ENCODE measurements at regions not wholly inside any gene's neighbourhood (a gene's known extent, or its start where the extent isn't known, plus 50 kb on each side); places are given as distances from the start of the nearest gene placed in this dataset.

GRCh38 chr14:85142982-85143381 is 387.0 kb upstream of the FLRT2 start:
- H2AFZ ChIP-seq, result no peak overlapping the region
- H3K4me3 ChIP-seq, result no peak overlapping the region
- H3K9me2 ChIP-seq (replicated peaks; ENCODE audit: insufficient read depth), result no peaks in the 10 kb centered on the region
- no peak overlapping the region for H3K4me2 ChIP-seq
- H3K4me1 ChIP-seq (ENCODE audit: insufficient read depth), result no peaks in the 10 kb centered on the region
- H3K27ac ChIP-seq, result no peak overlapping the region
- H3K36me3 ChIP-seq (replicated peaks; ENCODE audit: insufficient read depth, low read depth), result no peaks in the 10 kb centered on the region
- no peak for DNase-seq (ENCODE audit: low spot score)
- H3K79me2 ChIP-seq, result no peaks in the 10 kb centered on the region
- no peaks in the 10 kb centered on the region for H3K9me3 ChIP-seq (ENCODE audit: low read depth)
- TF ChIP-seq EZH2phosphoT487 (IDR thresholded peaks at IDR 0.05; ENCODE audit: low read depth, severe bottlenecking, unreplicated experiment), result no peak
- 65% methylated on average over 1 of the region's 1 CpG for WGBS (ENCODE audit: low lambda C conversion rate, missing lambda C conversion rate)
- H4K20me1 ChIP-seq (ENCODE audit: insufficient read depth, poor library complexity, severe bottlenecking), result no peaks in the 10 kb centered on the region
- no peaks in the 10 kb centered on the region for H3K27me3 ChIP-seq

GRCh38 chr14:85146779-85147178 is 383.2 kb upstream of the FLRT2 start:
- no peak for DNase-seq (ENCODE audit: low spot score)
- Histone ChIP-seq H3K27me3 (no peaks in the 10 kb centered on the region), H3K4me2 (no peak overlapping the region)

GRCh38 chr14:85150166-85150565 is 379.8 kb upstream of the FLRT2 start:
- no peaks in the 10 kb centered on the region for H3K9me3 ChIP-seq (ENCODE audit: low read depth)
- H3K9me2 ChIP-seq (replicated peaks; ENCODE audit: insufficient read depth), result no peaks in the 10 kb centered on the region
- no peak overlapping the region for H3K4me2 ChIP-seq
- no peak overlapping the region for H3K4me3 ChIP-seq
- no peak overlapping the region for H3K27ac ChIP-seq
- WGBS (ENCODE audit: low lambda C conversion rate, missing lambda C conversion rate), result 42% methylated on average over 4 of the region's 4 CpGs
- no peak for DNase-seq (ENCODE audit: low spot score)
- TF ChIP-seq CTCF (IDR thresholded peaks at IDR 0.05; ENCODE audit: poor library complexity) (no peak), EZH2 (IDR thresholded peaks at IDR 0.05; ENCODE audit: borderline replicate concordance) (no peak), EZH2phosphoT487 (IDR thresholded peaks at IDR 0.05; ENCODE audit: low read depth, severe bottlenecking, unreplicated experiment) (no peak)
- H3K27me3 ChIP-seq, result no peaks in the 10 kb centered on the region
- H2AFZ ChIP-seq, result no peak overlapping the region
- H3K36me3 ChIP-seq (replicated peaks; ENCODE audit: insufficient read depth, low read depth), result no peaks in the 10 kb centered on the region
- H3K79me2 ChIP-seq, result no peaks in the 10 kb centered on the region
- H4K20me1 ChIP-seq (ENCODE audit: insufficient read depth, poor library complexity, severe bottlenecking), result no peaks in the 10 kb centered on the region
- H3K4me1 ChIP-seq (ENCODE audit: insufficient read depth), result peaks cover 5% of the 10 kb centered on the region

More at GRCh38 chr14:85146779-85147178, 383.2 kb upstream of the FLRT2 start:
- Histone ChIP-seq H3K36me3 (replicated peaks; ENCODE audit: insufficient read depth, low read depth) (no peaks in the 10 kb centered on the region), H3K79me2 (no peaks in the 10 kb centered on the region), H3K9me2 (replicated peaks; ENCODE audit: insufficient read depth) (no peaks in the 10 kb centered on the region), H2AFZ (no peak overlapping the region), H3K4me3 (no peak overlapping the region), H3K9me3 (ENCODE audit: low read depth) (no peaks in the 10 kb centered on the region), H3K27ac (no peak overlapping the region), H4K20me1 (ENCODE audit: insufficient read depth, poor library complexity, severe bottlenecking) (no peaks in the 10 kb centered on the region), H3K4me1 (ENCODE audit: insufficient read depth) (peaks cover 5% of the 10 kb centered on the region)
- WGBS (ENCODE audit: low lambda C conversion rate, missing lambda C conversion rate), result 77% methylated on average over 3 of the region's 3 CpGs
- no peak for TF ChIP-seq EZH2 (IDR thresholded peaks at IDR 0.05; ENCODE audit: borderline replicate concordance)
- TF ChIP-seq EZH2phosphoT487 (IDR thresholded peaks at IDR 0.05; ENCODE audit: low read depth, severe bottlenecking, unreplicated experiment), result no peak
- TF ChIP-seq CTCF (IDR thresholded peaks at IDR 0.05; ENCODE audit: poor library complexity), result no peak

GRCh38 chr14:85154714-85155113 is 375.2 kb upstream of the FLRT2 start:
- Histone ChIP-seq H3K36me3 (replicated peaks; ENCODE audit: insufficient read depth, low read depth) (no peaks in the 10 kb centered on the region), H3K4me1 (ENCODE audit: insufficient read depth) (no peaks in the 10 kb centered on the region), H3K4me2 (no peak overlapping the region), H3K4me3 (no peak overlapping the region), H3K79me2 (no peaks in the 10 kb centered on the region), H3K9me2 (replicated peaks; ENCODE audit: insufficient read depth) (no peaks in the 10 kb centered on the region), H2AFZ (no peak overlapping the region), H3K9me3 (ENCODE audit: low read depth) (no peaks in the 10 kb centered on the region), H3K27ac (no peak overlapping the region), H3K27me3 (no peaks in the 10 kb centered on the region), H4K20me1 (ENCODE audit: insufficient read depth, poor library complexity, severe bottlenecking) (no peaks in the 10 kb centered on the region)
- 96% methylated on average over 3 of the region's 3 CpGs for WGBS (ENCODE audit: low lambda C conversion rate, missing lambda C conversion rate)
- TF ChIP-seq EZH2phosphoT487 (IDR thresholded peaks at IDR 0.05; ENCODE audit: low read depth, severe bottlenecking, unreplicated experiment) (no peak), EZH2 (IDR thresholded peaks at IDR 0.05; ENCODE audit: borderline replicate concordance) (no peak), CTCF (IDR thresholded peaks at IDR 0.05; ENCODE audit: poor library complexity) (no peak)
- no peak for DNase-seq (ENCODE audit: low spot score)
